GM21390 (cell line): ENCODE measurements at regions not wholly inside any gene's neighbourhood (a gene's known extent, or its start where the extent isn't known, plus 50 kb on each side); places are given as distances from the start of the nearest gene placed in this dataset.
"Not testable (repeated sequence)": the region's sequence is repeated elsewhere in the genome, so short reads cannot be mapped to it uniquely, and the experiment has no call there.

Experiments
- ATAC-seq: cut with Tn5 transposase; IDR thresholded peaks from one replicate; pipeline ENCODE4 v1.9.1; 2021; ENCODE audit not compliant: unreplicated experiment

- ATAC-seq, result no peak
Observed at GRCh38 chr18:29930231-29930630, 1112.3 kb downstream of the DSC3 start.

- ATAC-seq, result no peak
Observed at GRCh38 chr18:29928081-29928480, 1114.5 kb downstream of the DSC3 start.

- no peak for ATAC-seq
Observed at GRCh38 chr18:29925566-29925965, 1117.0 kb downstream of the DSC3 start.

GRCh38 chr18:29912351-29912750, 1130.2 kb downstream of the DSC3 start:
- ATAC-seq, result no peak

- no peak for ATAC-seq
Observed at GRCh38 chr18:29892960-29893558, 1149.5 kb downstream of the DSC3 start.

GRCh38 chr18:29883114-29883513, 1159.4 kb downstream of the DSC3 start:
- ATAC-seq, result no peak

GRCh38 chr18:29882620-29883019, 1159.9 kb downstream of the DSC3 start:
- no peak for ATAC-seq

- no peak for ATAC-seq
Observed at GRCh38 chr18:29879763-29880162, 1162.8 kb downstream of the DSC3 start.

- ATAC-seq, result no peak
Observed at GRCh38 chr18:29874519-29875098, 1167.9 kb downstream of the DSC3 start.

GRCh38 chr18:29873211-29873610, 1169.3 kb downstream of the DSC3 start:
- no peak for ATAC-seq

GRCh38 chr18:29871246-29871645, 1171.3 kb downstream of the DSC3 start:
- no peak for ATAC-seq

GRCh38 chr18:29862824-29863223, 1179.7 kb downstream of the DSC3 start:
- ATAC-seq, result no peak

- ATAC-seq, result no peak
Observed at GRCh38 chr18:29855637-29856036, 1186.9 kb downstream of the DSC3 start.

GRCh38 chr18:29853126-29853525, 1189.4 kb downstream of the DSC3 start:
- ATAC-seq, result no peak

- no peak for ATAC-seq
Observed at GRCh38 chr18:29849144-29849543, 1193.4 kb downstream of the DSC3 start.

GRCh38 chr18:29841631-29842030, 1200.9 kb downstream of the DSC3 start:
- no peak for ATAC-seq

GRCh38 chr18:29840089-29840488, 1202.5 kb downstream of the DSC3 start:
- no peak for ATAC-seq

- not testable (repeated sequence) for ATAC-seq
Observed at GRCh38 chr18:29838961-29839360, 1203.6 kb downstream of the DSC3 start.

GRCh38 chr18:29838556-29838955, 1204.0 kb downstream of the DSC3 start:
- no peak for ATAC-seq

GRCh38 chr18:29823671-29824070, 1218.9 kb downstream of the DSC3 start:
- no peak for ATAC-seq

GRCh38 chr18:29821544-29821943, 1221.0 kb downstream of the DSC3 start:
- ATAC-seq, result no peak

GRCh38 chr18:29811519-29811918, 1231.0 kb downstream of the DSC3 start:
- no peak for ATAC-seq

GRCh38 chr18:29780816-29781215, 1261.7 kb downstream of the DSC3 start:
- no peak for ATAC-seq
